Cardiac fibroblast (primary cell): ENCODE measurements at regions not wholly inside any gene's neighbourhood (a gene's known extent, or its start where the extent isn't known, plus 50 kb on each side); places are given as distances from the start of the nearest gene placed in this dataset.

Source experiments
- DNase-seq, 2 donors: peaks; one replicate each; pipeline versions ENCODE4 v3.0.0 to v3.0.0-alpha.2; 2010; ENCODE audit warnings: low read depth in 2 of 2
- H3K4me3 ChIP-seq, 2 donors: replicated peaks in 1 of 2; 1 replicate in 1 of 2; 2 replicates in 1 of 2; pipeline ENCODE4 v1.5.1; 2011; ENCODE audit warnings: low read depth in 2 of 2, low read length in 2 of 2, mild to moderate bottlenecking in 2 of 2, moderate library complexity in 1 of 2
- TF ChIP-seq, protein P1 (sequence below): IDR thresholded peaks from one replicate; pipeline ENCODE4 v1.5.1; 2011; ENCODE audit warnings: low read depth, mild to moderate bottlenecking, low read length, inconsistent platforms

- H3K4me3 ChIP-seq = no peak overlapping the region
- no peak for DNase-seq
- TF ChIP-seq, protein P1, sequence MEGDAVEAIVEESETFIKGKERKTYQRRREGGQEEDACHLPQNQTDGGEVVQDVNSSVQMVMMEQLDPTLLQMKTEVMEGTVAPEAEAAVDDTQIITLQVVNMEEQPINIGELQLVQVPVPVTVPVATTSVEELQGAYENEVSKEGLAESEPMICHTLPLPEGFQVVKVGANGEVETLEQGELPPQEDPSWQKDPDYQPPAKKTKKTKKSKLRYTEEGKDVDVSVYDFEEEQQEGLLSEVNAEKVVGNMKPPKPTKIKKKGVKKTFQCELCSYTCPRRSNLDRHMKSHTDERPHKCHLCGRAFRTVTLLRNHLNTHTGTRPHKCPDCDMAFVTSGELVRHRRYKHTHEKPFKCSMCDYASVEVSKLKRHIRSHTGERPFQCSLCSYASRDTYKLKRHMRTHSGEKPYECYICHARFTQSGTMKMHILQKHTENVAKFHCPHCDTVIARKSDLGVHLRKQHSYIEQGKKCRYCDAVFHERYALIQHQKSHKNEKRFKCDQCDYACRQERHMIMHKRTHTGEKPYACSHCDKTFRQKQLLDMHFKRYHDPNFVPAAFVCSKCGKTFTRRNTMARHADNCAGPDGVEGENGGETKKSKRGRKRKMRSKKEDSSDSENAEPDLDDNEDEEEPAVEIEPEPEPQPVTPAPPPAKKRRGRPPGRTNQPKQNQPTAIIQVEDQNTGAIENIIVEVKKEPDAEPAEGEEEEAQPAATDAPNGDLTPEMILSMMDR = no peak
Observed at GRCh38 chr11:134508219-134508990, 96.4 kb upstream of the B3GAT1 start.

GRCh38 chr11:134506046-134506445 is 94.0 kb upstream of the B3GAT1 start:
- TF ChIP-seq, protein P1 = no peak
- DNase-seq = no peak
- no peak overlapping the region for H3K4me3 ChIP-seq

GRCh38 chr11:134505125-134505524 is 93.1 kb upstream of the B3GAT1 start:
- no peak for DNase-seq
- TF ChIP-seq, protein P1 = no peak
- no peak overlapping the region for H3K4me3 ChIP-seq

DNA sequence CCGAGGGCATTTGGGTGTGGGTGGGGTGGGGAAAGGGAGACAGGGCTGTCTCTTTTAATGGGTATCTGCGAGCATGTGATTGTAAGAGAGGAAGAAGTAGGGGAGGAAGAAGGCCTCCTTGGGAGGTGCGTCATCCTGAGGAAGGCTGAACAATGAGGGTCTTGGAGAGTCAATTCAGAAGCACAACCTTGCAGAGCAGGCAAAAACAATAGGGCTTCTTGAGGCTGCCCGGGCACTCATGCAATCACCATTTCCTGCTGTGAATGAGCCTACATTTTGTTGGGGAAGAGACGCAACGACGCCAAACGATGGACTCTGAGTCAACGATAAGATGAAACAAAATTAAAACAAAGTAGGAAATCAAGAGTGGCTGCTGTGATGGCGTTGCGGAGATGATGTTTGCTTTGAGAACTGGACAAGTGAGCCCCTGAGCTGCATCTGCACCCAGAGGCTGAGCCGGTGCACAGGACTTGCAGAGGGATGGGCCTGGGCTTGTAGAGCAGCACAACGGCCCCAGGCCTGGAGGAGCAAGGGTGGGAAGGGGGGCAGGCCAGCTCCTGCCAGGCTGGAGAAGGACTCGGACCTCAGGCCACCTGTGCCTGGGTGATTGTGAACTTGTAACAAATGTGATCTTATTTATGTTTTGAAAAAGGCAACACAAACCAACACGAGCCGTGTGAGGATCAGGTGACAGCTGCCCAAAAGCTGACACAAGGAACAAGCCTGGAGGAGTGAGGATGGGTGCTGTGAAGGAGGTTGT is 92.3 kb upstream of the B3GAT1 start:
- DNase-seq = no peak
- H3K4me3 ChIP-seq = no peak overlapping the region
- TF ChIP-seq, protein P1 = no peak

DNA sequence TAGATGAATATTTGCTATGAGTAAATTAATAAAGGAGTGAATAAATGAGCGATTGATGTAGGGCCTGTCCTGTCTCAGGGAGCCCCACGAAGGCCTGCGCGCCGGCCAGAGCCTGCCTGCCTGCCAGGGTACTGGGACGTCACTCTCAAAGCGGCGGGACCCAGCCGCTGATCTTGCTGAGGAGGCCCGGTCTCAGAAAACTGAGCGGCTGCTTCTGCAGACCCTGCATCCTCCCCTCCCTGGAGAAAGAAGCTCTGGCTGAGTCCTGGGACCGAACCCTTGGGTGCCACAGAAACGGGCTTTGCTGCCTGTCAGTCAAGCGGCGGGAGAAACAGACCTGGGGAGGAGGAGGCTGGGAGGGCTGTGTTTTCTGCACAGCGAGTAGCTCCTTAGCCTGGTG is 91.6 kb upstream of the B3GAT1 start:
- H3K4me3 ChIP-seq = no peak overlapping the region
- no peak for DNase-seq
- TF ChIP-seq, protein P1 = no peak

- TF ChIP-seq, protein P1 = no peak
- DNase-seq = no peak
- no peak overlapping the region for H3K4me3 ChIP-seq
Observed at GRCh38 chr11:134503100-134503499, 91.1 kb upstream of the B3GAT1 start.
